Choroid plexus epithelial cell (primary cell): ENCODE measurements at regions not wholly inside any gene's neighbourhood (a gene's known extent, or its start where the extent isn't known, plus 50 kb on each side); places are given as distances from the start of the nearest gene placed in this dataset.

Experiments used
- DNase-seq: peaks from one replicate; pipeline ENCODE4 v3.0.0-alpha.2; 2010; ENCODE audit warnings: low read depth
- H3K4me3 ChIP-seq: 2 replicates; pipeline ENCODE4 v1.5.1; 2011; ENCODE audit warnings: low read depth, mild to moderate bottlenecking, control low read depth, low read length, moderate library complexity
- CTCF ChIP-seq: conservative IDR thresholded peaks from 2 replicates; pipeline ENCODE4 v1.5.1; 2011; ENCODE audit warnings: low read depth, mild to moderate bottlenecking, control low read depth, inconsistent platforms, low read length, moderate library complexity

DNA sequence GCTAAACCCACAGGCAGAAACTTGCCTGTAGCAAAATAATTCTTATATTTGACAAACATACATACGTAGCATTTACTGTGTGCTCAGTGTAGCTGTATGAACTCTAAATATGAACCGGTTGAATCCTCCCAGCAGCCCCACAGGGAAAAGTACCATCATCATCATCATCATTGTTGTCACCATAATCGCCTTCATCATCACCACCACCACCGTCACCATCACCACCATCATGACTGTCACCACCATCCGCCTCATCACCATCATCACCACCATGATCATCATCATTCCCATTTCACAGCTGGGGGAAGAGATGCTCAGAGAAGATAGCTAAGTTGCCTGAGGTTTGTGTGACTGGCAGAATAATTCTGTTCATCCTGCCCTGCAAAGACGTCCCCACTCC is 81.7 kb downstream of the IRF8 start:
- H3K4me3 ChIP-seq: no peak overlapping the region
- TF ChIP-seq CTCF: no peak
- no peak for DNase-seq

DNA sequence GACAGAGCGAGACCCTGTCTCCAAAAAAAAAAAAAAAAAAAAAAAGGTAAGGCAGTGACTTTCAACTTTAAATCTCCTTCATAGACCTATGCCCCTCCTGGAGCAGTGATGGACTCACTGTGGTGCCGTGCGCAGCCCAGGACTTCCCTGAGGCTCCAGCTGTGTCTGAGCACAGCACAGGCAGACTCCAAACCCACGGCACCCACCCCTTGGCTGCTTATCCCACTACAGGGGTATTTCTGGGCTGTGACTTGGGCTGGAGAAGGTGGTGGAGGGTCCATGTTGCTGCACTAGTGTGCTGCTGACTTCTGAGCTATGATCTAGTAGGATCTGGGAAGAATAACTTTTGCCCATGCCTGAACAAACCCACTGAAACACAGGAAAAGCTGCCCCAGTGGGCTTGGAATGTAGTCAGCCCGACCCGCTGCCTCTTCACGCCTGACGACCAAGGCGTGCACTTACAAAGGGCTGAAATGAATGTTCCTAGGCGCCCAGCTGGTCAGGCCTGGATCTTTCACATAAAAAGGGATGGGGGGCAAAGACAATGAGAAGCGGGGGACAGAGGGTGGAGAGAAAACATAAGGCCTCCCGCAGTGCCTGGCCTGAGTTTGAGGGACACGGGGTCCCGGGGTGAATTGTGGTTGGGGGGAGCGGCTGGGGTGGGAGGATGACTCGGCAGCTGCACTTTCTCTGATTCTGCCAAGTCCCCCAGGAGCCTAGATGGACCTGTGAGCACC is 83.0 kb downstream of the IRF8 start:
- DNase-seq: no peak
- TF ChIP-seq CTCF: no peak
- no peak overlapping the region for H3K4me3 ChIP-seq

- no peak overlapping the region for H3K4me3 ChIP-seq
Observed at GRCh38 chr16:85982563-85982939, 83.6 kb downstream of the IRF8 start.

DNA sequence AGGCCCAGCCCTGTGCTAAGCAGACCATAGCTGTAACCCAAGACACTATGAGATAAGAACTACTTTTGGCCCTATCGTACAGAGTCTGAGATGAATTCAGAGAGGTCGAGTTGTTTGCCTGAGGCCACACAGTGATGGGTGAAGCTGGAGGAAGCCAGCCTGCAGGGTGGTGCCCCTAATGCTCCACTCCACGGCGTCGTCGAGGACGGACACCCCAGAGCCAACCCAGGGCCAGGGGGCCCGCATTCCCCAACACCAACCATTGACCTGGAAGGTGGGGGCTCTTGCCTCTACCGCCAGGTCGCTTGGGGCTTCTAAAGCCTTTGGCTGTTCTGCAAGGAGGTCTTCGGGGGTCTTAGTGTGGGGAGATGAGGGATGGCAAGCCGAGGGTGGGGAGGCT is 84.1 kb downstream of the IRF8 start:
- H3K4me3 ChIP-seq: no peak overlapping the region
- DNase-seq: no peak
- TF ChIP-seq CTCF: no peak

More at GRCh38 chr16:85982563-85982939, 83.6 kb downstream of the IRF8 start:
- no peak for TF ChIP-seq CTCF
- no peak for DNase-seq

- no peak for DNase-seq
- H3K4me3 ChIP-seq: no peak overlapping the region
- no peak for TF ChIP-seq CTCF
Observed at GRCh38 chr16:85983606-85984230, 84.8 kb downstream of the IRF8 start.

DNA sequence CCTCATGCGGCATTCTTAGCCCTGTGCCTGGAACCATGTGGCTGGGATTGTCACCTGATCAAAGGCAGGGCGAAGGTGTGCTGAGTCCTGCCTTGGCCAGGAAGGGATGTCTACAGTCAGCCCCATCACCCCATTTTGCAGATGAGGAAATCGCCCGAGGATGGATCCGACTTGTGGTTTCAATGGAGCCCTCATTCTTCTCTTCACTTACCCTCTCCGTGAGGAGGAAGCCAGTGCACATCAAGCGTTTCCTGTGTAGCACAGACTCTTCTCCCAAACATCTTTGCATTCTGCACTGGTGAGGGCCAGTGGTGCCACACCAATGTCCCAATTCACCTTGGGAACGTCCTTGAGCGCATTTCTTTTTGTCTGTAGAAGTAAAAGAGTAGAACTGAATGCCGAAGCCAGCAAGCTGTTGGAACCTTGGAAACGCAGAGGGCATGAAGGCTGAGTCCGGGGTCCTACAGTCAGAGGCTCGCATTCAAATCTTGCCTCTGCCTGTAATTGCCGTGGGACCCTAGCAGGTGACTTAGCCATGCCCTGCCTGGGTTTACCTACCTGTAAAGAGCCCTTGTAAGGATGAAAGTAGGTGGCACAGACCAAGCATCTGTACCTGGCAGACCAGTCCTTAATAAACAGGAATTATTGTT is 85.4 kb downstream of the IRF8 start:
- no peak overlapping the region for H3K4me3 ChIP-seq
- no peak for TF ChIP-seq CTCF
- no peak for DNase-seq

DNA sequence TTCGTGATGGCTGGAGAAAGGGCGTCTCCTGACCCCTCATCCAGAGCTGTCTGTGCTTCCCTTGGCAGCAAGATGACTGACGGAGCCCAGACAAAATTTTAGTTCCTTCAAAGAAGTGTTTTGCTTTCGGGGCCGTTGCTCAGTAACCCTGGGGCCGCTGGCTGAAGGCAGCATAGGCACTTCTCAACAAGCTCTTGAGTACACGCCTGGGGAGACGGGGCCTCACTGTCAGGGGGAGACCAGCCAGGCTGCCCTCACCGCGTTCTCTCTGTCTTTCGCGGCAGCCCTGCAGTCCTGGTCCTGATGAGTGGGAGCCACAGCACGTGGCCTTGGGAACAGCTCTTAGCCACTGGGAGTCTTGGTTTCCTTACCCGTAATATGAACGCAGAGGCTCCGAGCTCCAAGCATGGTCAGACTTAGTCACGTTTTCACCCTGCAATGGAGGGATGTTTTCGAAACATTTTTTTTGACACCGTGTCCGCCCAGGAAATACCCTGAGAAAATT is 86.0 kb downstream of the IRF8 start:
- no peak for TF ChIP-seq CTCF
- no peak for DNase-seq
- no peak overlapping the region for H3K4me3 ChIP-seq
